Thymus (tissue), 11 donors: ENCODE measurements at regions not wholly inside any gene's neighbourhood (a gene's known extent, or its start where the extent isn't known, plus 50 kb on each side); places are given as distances from the start of the nearest gene placed in this dataset.

Source experiments
- DNase-seq, 9 donors: peaks; one replicate each; pipeline ENCODE4 v3.0.0-alpha.2; 2013; ENCODE audit warnings: low spot score in 9 of 9, low read depth in 6 of 9, missing footprints in 1 of 9
- H3K27ac ChIP-seq, 2 donors: one replicate each; pipeline ENCODE4 v1.5.1; 2013; ENCODE audit warnings: control low read depth in 1 of 2, low read depth in 1 of 2, low read length in 1 of 2, mild to moderate bottlenecking in 1 of 2, moderate library complexity in 1 of 2
- H3K27me3 ChIP-seq, 2 donors: one replicate each; pipeline ENCODE4 v1.5.1; 2013; ENCODE audit warnings: low read length in 1 of 2; ENCODE audit not compliant: control insufficient read depth in 2 of 2, insufficient read depth in 1 of 2
- H3K36me3 ChIP-seq, 2 donors: one replicate each; pipeline ENCODE4 v1.5.1; 2013; ENCODE audit warnings: low read length in 1 of 2, mild to moderate bottlenecking in 1 of 2, moderate library complexity in 1 of 2; ENCODE audit not compliant: control insufficient read depth in 2 of 2, insufficient read depth in 2 of 2
- H3K4me1 ChIP-seq, 2 donors: one replicate each; pipeline ENCODE4 v1.5.1; 2013; ENCODE audit warnings: low read length in 2 of 2; ENCODE audit not compliant: control insufficient read depth in 2 of 2, insufficient read depth in 2 of 2
- H3K4me3 ChIP-seq, 2 donors: one replicate each; pipeline ENCODE4 v1.5.1; 2013; ENCODE audit warnings: low read length in 2 of 2, control low read depth in 1 of 2, mild to moderate bottlenecking in 1 of 2
- H3K9me3 ChIP-seq, 2 donors: one replicate each; pipeline ENCODE4 v1.5.1; 2013; ENCODE audit warnings: low read length in 1 of 2, mild to moderate bottlenecking in 1 of 2; ENCODE audit not compliant: control insufficient read depth in 2 of 2, insufficient read depth in 1 of 2
- WGBS: extraction: QIAGEN DNeasy Blood & Tissue Kit; methylation state at CpG from one replicate; pipeline ENCODE4 v1.1.7; 2013; 5-methylcytosine and 5-hydroxymethylcytosine counted together
- donor health status: healthy.

DNA sequence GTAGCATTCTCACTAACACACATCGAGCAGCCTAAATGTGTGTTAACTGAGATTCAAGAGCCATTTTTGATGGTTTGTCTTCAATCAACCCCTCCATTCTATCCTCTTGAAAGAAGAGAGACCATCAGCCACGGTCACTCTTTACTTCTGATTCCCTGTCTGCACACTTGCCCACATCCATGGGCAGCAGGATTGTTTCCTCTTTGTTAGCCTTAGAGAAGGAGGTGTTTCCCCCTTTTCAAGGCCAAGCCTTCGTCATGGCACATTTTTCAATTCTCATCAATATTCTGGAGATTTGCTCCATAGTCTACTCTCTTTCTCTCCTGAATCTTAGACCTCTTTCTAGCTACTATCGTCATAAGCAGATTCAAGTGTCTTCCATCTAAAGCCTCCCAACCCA lies 522.4 kb upstream of the NAALADL2 start:
- no peak for DNase-seq
- no peaks in the 10 kb centered on the region for H3K27me3 ChIP-seq
- no peaks in the 10 kb centered on the region for H3K4me1 ChIP-seq
- no peak overlapping the region for H3K4me3 ChIP-seq
- H3K27ac ChIP-seq: peak overlapping the region in 1 of 2 donors; percentile 41
- 93% methylated on average over 4 of the region's 4 CpGs for WGBS
- no peaks in the 10 kb centered on the region for H3K9me3 ChIP-seq
- H3K36me3 ChIP-seq: no peaks in the 10 kb centered on the region

DNA sequence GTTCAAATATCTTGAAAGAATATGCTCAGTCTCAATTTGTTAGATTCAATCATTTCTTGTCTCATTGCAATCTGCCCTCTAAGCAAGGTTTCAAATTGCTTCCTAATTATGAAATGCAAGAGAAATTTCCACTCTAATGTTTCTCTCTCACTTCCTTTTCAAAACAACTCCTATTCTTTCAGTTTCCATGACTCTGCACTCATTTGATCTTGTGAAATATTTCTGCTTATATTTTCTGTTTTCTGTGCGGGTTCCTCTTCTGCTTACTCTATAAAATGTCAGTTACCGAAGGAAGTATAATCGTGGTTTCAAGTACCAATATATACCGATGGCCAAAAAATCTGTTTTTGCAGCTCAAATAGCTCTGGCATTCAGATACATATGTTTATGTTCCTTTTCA lies 521.9 kb upstream of the NAALADL2 start:
- Histone ChIP-seq H3K36me3 (no peaks in the 10 kb centered on the region), H3K27ac (peak overlapping the region in 1 of 2 donors; percentile 41), H3K4me3 (no peak overlapping the region), H3K4me1 (no peaks in the 10 kb centered on the region), H3K9me3 (no peaks in the 10 kb centered on the region), H3K27me3 (no peaks in the 10 kb centered on the region)
- 38% methylated on average over 4 of the region's 4 CpGs for WGBS
- peak in 1 of 9 donors; percentile 12 for DNase-seq

DNA sequence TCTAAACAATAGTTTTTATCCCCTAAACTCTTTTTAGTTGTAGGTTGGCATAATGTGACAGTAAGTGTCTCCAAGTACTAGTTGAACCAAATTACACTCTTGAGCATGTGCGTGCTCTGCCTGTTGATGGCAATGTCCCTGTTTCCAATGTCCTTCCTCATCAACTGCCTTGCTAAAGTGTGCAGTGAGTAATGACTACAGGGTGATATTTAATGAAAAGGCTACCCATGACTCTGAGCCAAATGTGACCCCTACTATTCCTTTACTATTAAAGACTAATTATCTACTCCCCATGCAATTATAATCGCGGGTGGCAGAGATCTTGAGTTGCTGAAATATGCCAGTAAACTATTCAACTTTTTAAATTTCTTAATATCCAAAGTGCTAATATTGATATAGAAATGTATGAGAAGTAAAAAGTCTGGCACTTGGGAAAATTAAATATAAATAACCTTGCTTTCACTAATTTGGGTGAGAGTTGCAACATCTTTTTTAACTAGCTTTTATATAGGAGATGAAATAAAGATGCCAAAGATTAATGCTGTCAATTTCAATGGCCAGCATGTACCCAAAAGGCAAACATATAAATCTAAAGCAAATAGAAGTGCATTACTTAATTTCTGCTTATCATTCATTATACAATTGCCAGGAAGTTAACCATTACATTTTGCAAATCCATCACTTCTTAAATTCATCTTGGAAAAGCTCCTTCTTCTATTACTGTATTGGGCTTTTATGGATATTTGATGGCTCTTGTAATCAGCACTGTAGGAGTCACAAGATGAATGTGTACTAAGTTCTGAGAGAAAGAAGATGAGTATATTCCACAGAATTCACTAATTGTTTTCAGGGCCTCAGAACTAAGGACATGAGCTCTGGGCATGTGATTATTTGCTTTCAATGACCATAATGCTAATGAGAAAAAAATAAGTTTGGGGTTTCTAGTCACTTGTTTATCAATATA lies 518.2 kb upstream of the NAALADL2 start:
- DNase-seq: no peak
- H3K4me3 ChIP-seq: no peak overlapping the region
- no peaks in the 10 kb centered on the region for H3K4me1 ChIP-seq
- 98% methylated on average over 3 of the region's 3 CpGs for WGBS
- H3K36me3 ChIP-seq: no peaks in the 10 kb centered on the region
- no peaks in the 10 kb centered on the region for H3K9me3 ChIP-seq
- H3K27me3 ChIP-seq: no peaks in the 10 kb centered on the region
- no peak overlapping the region for H3K27ac ChIP-seq

DNA sequence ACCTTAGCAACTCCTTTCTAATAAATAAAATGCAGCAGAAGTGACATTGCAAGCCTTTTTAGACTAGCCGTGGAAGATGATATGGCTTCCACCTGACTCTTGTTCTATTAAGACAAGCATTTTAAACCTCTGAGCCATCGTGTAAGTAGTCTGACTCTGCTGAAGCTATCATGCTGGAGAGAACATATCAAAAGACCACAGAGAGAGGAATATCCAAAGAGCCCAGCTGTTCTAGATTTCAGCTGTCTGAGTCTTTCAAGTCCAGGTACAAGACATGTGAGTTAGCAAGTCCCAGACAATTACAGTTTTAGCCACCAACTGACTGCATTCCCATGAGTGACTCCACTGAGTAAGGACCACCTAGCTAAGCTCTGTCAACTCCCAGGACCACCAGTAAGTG lies 517.0 kb upstream of the NAALADL2 start:
- no peak overlapping the region for H3K4me3 ChIP-seq
- 92% methylated on average over 2 of the region's 2 CpGs for WGBS
- H3K9me3 ChIP-seq: no peaks in the 10 kb centered on the region
- no peaks in the 10 kb centered on the region for H3K36me3 ChIP-seq
- H3K27ac ChIP-seq: no peak overlapping the region
- H3K27me3 ChIP-seq: no peaks in the 10 kb centered on the region
- no peak for DNase-seq
- no peaks in the 10 kb centered on the region for H3K4me1 ChIP-seq

DNA sequence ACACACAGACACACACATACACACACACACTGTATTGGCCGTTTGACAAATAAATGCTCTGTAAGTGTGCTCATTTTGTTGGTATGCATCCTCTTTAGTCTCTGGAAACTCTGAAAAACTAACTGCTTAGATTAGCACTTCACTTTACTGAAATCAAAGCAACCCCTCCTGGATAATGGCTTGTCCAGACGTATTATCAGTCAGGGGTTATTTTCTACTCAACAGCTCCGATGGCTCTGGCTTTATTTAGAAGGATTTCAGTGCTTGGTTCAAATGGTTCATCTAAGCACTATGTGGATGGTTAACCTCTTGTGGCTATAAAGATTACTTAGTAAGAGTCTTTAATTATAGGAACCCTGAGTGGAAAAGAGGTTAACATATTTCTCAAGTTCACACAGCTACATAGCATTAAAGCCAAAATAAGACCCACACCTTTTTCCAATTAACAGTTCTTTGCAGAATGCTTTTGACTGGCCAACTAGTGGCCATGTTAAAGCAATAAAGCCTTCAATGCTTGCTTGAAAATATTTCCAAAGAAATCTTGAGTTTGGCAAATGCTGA lies 516.1 kb upstream of the NAALADL2 start:
- 96% methylated on average over 3 of the region's 3 CpGs for WGBS
- H3K27me3 ChIP-seq: no peaks in the 10 kb centered on the region
- no peak overlapping the region for H3K27ac ChIP-seq
- H3K36me3 ChIP-seq: no peaks in the 10 kb centered on the region
- no peaks in the 10 kb centered on the region for H3K9me3 ChIP-seq
- no peak for DNase-seq
- no peak overlapping the region for H3K4me3 ChIP-seq
- no peaks in the 10 kb centered on the region for H3K4me1 ChIP-seq

DNA sequence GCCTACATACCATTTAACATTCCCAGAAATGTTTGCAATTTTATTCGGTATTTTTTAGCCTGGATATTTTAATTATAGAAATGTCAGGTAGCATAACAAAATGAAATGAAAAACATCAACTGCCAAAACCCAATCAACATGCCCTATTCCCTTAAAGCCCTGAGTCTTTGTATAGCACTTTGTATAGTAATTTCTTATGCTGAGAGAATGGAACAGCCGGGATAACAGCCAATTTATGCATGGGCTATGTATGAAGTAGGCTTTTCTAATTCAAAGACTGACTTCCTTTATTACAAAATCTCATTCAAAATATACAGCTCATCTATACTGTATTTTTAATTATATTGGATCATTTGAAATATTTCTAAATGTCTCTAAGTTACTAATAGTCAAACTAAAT lies 513.0 kb upstream of the NAALADL2 start:
- no peak for DNase-seq
- WGBS: 98% methylated on average over 2 of the region's 2 CpGs
- H3K27ac ChIP-seq: no peak overlapping the region
- H3K4me3 ChIP-seq: no peak overlapping the region
- no peaks in the 10 kb centered on the region for H3K27me3 ChIP-seq
- H3K9me3 ChIP-seq: no peaks in the 10 kb centered on the region
- no peaks in the 10 kb centered on the region for H3K4me1 ChIP-seq
- no peaks in the 10 kb centered on the region for H3K36me3 ChIP-seq

DNA sequence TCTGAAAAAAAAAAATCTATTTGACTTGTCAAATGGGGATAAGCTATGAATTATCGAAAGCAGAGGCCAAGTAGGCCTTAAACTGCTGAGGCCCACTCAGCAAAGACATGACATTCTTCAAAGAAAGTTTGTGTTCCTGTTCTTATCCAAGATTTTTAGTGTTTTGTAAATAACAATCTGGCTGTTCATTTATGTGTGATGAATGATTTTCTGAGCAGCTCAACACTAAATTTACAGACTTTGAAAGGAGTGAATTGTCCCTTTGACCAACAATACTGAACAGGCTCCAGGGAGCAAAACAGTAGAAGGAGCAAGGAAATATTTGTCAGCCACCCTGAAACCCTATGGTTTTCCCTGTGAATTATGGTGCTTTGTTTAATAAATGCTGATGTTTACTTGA lies 512.6 kb upstream of the NAALADL2 start:
- 96% methylated on average over 1 of the region's 1 CpG for WGBS
- Histone ChIP-seq H3K4me1 (no peaks in the 10 kb centered on the region), H3K36me3 (no peaks in the 10 kb centered on the region), H3K27me3 (no peaks in the 10 kb centered on the region), H3K9me3 (no peaks in the 10 kb centered on the region), H3K27ac (no peak overlapping the region), H3K4me3 (no peak overlapping the region)
- DNase-seq: no peak

DNA sequence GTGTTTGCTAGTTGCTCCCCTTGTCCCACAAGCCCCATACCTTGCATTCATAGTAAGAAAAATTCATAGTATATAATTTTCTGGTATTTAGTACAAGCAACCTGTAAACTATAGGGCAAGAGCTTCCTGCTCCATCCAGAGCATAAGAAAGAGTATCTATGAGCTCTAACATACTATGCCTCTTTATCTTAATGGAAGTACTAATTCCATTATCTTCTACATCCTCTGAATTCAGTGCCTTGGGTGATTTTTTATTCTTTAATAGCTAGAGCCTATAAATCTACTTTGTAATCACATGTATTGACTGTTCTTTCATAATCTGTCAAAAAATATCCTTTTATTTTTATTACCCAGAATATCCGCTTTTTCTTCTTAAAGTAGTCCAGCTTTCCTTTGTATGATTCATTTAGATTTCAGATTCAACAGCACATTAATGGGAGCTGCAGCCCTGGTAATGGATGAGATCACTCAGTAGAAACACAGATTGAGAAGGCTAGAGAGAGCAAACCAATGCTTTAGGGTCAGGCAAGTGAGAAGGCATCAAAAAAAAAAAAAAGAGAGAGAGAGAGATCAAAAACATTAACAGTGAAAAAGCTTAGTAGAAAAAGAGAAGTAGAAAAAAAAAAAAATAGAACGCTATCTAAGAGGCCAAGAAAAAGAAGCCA lies 511.5 kb upstream of the NAALADL2 start:
- H3K4me3 ChIP-seq: no peak overlapping the region
- no peaks in the 10 kb centered on the region for H3K4me1 ChIP-seq
- no peaks in the 10 kb centered on the region for H3K27me3 ChIP-seq
- H3K9me3 ChIP-seq: no peaks in the 10 kb centered on the region
- WGBS: 100% methylated on average over 2 of the region's 2 CpGs
- no peaks in the 10 kb centered on the region for H3K36me3 ChIP-seq
- no peak overlapping the region for H3K27ac ChIP-seq
- DNase-seq: no peak

DNA sequence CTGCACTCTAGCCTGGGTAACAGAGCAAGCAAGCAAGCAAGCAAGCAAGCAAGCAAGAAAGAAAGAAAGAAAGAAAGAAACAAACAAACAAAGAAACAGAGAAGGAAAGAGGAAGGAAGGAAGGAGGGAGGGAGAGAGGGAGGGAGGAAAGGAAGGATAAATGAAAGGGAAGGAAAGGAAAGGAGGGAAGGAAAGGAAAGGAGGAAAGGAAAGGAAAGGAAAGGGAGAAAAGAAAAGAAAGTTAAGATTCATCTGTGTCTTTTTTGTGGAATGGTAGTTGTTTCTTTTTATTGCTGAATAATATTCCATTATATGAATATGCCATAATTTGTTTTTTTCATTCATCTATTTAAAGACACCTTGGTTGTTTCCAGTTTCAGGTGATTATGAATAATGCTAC lies 506.9 kb upstream of the NAALADL2 start:
- H3K27me3 ChIP-seq: no peaks in the 10 kb centered on the region
- no peaks in the 10 kb centered on the region for H3K36me3 ChIP-seq
- no peaks in the 10 kb centered on the region for H3K9me3 ChIP-seq
- DNase-seq: no peak
- no peak overlapping the region for H3K4me3 ChIP-seq
- H3K27ac ChIP-seq: no peak overlapping the region
- H3K4me1 ChIP-seq: no peaks in the 10 kb centered on the region
